Heart left ventricle (tissue), 13 donors: ENCODE measurements at regions not wholly inside any gene's neighbourhood (a gene's known extent, or its start where the extent isn't known, plus 50 kb on each side); places are given as distances from the start of the nearest gene placed in this dataset.

Experiments used
- CTCF ChIP-seq, 12 donors: fragments of 200-600 bp; sonication (generic) in 4 of 12; IDR thresholded peaks; one replicate each; pipeline versions ENCODE4 v1.5.0 to v1.8.0; 2018 to 2022; ENCODE audit warnings: antibody characterized with exemption in 12 of 12, mild to moderate bottlenecking in 5 of 12
- POLR2A ChIP-seq, 2 donors: fragments of 450-650 bp; IDR thresholded peaks; one replicate each; pipeline ENCODE4 v1.6.1; 2017; ENCODE audit warnings: antibody characterized with exemption in 2 of 2, mild to moderate bottlenecking in 2 of 2, moderate library complexity in 2 of 2
- donor health status: ischemic (EF 13 %, LVEDD 7.1; RV severe dilation, severe dysfunction).
- donor health status: DM: no; HTN: yes; CAD: no.
- donor health status: DM: no; HTN: no; CAD: no.
- donor health status: ischemic (EF 25% LVEDD 6.9; RV normal size, moderate dysfunction).
- donor health status: ischemic (EF 25% LVEDD 5.7; RV mildly dilated, moderate dysfunction).
- donor health status: ischemic (EF 35%, LVEDD 5.7; RV mildly dilated, moderate dysfunction).
- donor health status: nonischemic (EF 11% LVEDD 7.7; RV severe dilation, severe dysfunction).
- donor health status: DM: yes; HTN: yes; CAD: no.
- donor health status: PGD.
- donor health status: ischemic (EF 29% LVEDD 5.4; RV normal size, mild dysfunction).
- donor health status: nonischemic (EF 23%, LVEDD 6.1; RV moderate dilation, normal function).

DNA sequence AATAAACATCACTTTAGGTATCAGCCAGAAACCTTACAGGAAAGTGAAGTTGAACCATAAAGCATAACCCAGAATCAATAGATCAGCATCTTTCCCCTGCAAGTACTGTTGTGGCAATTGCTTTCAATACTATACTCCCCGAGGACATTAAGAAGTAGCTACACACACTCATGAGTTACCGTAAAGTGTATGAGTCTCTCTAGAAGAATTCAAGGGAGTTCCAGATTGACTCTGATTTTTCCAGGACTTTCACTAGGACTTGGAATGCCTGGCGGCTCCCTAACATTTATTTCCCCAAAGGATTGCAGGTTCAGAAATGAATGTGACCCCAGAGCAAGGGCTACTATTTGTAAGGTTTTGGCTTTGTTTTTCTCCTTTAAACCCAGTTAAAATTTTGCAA lies 465.4 kb upstream of the MDGA2 start:
- no peak for TF ChIP-seq CTCF (IDR thresholded peaks at IDR 0.05)
- TF ChIP-seq POLR2A (IDR thresholded peaks at IDR 0.05): no peak
